ENCODE measurements at regions not wholly inside any gene's neighbourhood (a gene's known extent, or its start where the extent isn't known, plus 50 kb on each side); places are given as distances from the start of the nearest gene placed in this dataset.

DNA sequence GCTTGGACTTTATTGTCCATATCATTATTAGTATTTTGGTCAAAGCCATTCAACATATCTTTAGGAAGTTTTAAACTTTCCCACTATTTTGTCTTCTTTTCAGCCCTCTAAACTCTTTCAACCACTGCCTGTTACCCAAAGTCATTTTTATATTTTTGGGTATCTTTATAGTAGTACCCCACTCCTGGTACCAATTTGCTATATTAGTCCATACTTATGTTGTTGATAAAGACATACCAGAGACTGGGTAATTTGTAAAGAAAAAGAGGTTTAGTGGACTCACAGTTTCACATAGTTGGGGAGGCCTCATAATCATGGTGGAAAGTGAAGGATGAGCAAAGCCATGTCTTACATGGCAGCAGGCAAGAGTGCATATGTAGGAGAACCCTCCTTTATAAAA lies 271.4 kb downstream of the KLHL4 start:
- POLR2A ChIA-PET, result no interaction called here

DNA sequence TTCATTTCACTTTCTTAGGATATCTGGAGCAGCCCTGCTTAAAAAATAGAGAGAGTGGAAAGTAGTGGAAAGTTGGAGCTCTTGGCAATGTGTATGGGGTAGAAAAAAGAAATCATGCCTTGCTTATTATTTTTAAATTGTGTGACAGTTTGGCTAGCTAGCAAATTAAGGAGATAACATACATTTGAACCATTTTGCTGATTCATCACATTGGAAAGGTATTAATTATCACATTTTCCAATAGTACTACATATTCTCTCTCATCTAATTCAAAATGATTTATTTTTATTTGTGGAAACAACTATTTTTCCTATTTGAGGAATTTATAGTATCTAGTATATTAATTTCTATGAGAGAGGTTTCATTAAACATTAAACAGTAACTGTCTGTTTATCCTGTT lies 280.4 kb downstream of the KLHL4 start:
- Histone ChIP-seq H3K4me1 (ENCODE audit: control insufficient read depth in 1 of 2, insufficient read depth in 2 of 2, low read depth in 1 of 2, low read length in 1 of 2) (no peaks in the 10 kb centered on the region), H4K20me1 (ENCODE audit: insufficient read depth) (no peaks in the 10 kb centered on the region), H3K4me3 (ENCODE audit: low read depth in 2 of 2, low read length in 1 of 2) (no peak overlapping the region), H3K36me3 (replicated peaks in 1 of 2; ENCODE audit: control insufficient read depth in 1 of 2, insufficient read depth in 2 of 2, low read length in 1 of 2) (no peaks in the 10 kb centered on the region), H3K9me3 (no peaks in the 10 kb centered on the region), H3K4me2 (no peak overlapping the region), H3K9ac (no peak overlapping the region), H3K27me3 (ENCODE audit: insufficient read depth) (no peaks in the 10 kb centered on the region), H3F3A (replicated peaks; ENCODE audit: insufficient read depth) (no peaks in the 10 kb centered on the region), H3K9me2 (no peaks in the 10 kb centered on the region), H2AFZ (ENCODE audit: low read depth) (no peak overlapping the region), H3K27ac (ENCODE audit: low read depth in 2 of 2, low read length in 1 of 2) (no peak overlapping the region), H3K79me2 (ENCODE audit: insufficient read depth) (no peaks in the 10 kb centered on the region)
- ChIA-PET POLR2A (no interaction called here), CTCF (no interaction called here)
- TF ChIP-seq NRF1 (IDR thresholded peaks at IDR 0.05; ENCODE audit: low read depth, low read length), result no peak
- no peak for TF ChIP-seq ELF1 (IDR thresholded peaks at IDR 0.05)
- TF ChIP-seq CHD2 (IDR thresholded peaks at IDR 0.05; ENCODE audit: low read length, partially characterized antibody), result no peak
- no peak for TF ChIP-seq RCOR1 (IDR thresholded peaks at IDR 0.05; ENCODE audit: low read length)
- TF ChIP-seq RXRA (IDR thresholded peaks at IDR 0.05; ENCODE audit: borderline replicate concordance, low read depth), result no peak
- no peak for TF ChIP-seq EP300 (IDR thresholded peaks at IDR 0.05; ENCODE audit: borderline replicate concordance in 1 of 2, low read depth in 1 of 2, low read length in 1 of 2)
- TF ChIP-seq, protein P1, sequence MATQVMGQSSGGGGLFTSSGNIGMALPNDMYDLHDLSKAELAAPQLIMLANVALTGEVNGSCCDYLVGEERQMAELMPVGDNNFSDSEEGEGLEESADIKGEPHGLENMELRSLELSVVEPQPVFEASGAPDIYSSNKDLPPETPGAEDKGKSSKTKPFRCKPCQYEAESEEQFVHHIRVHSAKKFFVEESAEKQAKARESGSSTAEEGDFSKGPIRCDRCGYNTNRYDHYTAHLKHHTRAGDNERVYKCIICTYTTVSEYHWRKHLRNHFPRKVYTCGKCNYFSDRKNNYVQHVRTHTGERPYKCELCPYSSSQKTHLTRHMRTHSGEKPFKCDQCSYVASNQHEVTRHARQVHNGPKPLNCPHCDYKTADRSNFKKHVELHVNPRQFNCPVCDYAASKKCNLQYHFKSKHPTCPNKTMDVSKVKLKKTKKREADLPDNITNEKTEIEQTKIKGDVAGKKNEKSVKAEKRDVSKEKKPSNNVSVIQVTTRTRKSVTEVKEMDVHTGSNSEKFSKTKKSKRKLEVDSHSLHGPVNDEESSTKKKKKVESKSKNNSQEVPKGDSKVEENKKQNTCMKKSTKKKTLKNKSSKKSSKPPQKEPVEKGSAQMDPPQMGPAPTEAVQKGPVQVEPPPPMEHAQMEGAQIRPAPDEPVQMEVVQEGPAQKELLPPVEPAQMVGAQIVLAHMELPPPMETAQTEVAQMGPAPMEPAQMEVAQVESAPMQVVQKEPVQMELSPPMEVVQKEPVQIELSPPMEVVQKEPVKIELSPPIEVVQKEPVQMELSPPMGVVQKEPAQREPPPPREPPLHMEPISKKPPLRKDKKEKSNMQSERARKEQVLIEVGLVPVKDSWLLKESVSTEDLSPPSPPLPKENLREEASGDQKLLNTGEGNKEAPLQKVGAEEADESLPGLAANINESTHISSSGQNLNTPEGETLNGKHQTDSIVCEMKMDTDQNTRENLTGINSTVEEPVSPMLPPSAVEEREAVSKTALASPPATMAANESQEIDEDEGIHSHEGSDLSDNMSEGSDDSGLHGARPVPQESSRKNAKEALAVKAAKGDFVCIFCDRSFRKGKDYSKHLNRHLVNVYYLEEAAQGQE (IDR thresholded peaks at IDR 0.05; ENCODE audit: low read depth, low read length), result no peak
- TF ChIP-seq GATA2 (CRISPR knock-in tag; IDR thresholded peaks at IDR 0.05), result no peak
- no peak for TF ChIP-seq MEF2A (IDR thresholded peaks at IDR 0.05; ENCODE audit: borderline replicate concordance, low read depth)
- TF ChIP-seq SIN3A (IDR thresholded peaks at IDR 0.05; ENCODE audit: borderline replicate concordance, low read depth, low read length), result no peak
- TF ChIP-seq, protein P2, sequence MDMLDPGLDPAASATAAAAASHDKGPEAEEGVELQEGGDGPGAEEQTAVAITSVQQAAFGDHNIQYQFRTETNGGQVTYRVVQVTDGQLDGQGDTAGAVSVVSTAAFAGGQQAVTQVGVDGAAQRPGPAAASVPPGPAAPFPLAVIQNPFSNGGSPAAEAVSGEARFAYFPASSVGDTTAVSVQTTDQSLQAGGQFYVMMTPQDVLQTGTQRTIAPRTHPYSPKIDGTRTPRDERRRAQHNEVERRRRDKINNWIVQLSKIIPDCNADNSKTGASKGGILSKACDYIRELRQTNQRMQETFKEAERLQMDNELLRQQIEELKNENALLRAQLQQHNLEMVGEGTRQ (IDR thresholded peaks at IDR 0.05; ENCODE audit: borderline replicate concordance, low read depth, low read length), result no peak
- TF ChIP-seq, protein P3, sequence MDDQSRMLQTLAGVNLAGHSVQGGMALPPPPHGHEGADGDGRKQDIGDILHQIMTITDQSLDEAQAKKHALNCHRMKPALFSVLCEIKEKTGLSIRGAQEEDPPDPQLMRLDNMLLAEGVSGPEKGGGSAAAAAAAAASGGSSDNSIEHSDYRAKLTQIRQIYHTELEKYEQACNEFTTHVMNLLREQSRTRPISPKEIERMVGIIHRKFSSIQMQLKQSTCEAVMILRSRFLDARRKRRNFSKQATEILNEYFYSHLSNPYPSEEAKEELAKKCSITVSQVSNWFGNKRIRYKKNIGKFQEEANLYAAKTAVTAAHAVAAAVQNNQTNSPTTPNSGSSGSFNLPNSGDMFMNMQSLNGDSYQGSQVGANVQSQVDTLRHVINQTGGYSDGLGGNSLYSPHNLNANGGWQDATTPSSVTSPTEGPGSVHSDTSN (IDR thresholded peaks at IDR 0.05), result no peak
- TF ChIP-seq RFX5 (IDR thresholded peaks at IDR 0.05; ENCODE audit: low read length), result no peak
- TF ChIP-seq YY1 (IDR thresholded peaks at IDR 0.05; ENCODE audit: low read depth), result no peak
- TF ChIP-seq, protein P4, sequence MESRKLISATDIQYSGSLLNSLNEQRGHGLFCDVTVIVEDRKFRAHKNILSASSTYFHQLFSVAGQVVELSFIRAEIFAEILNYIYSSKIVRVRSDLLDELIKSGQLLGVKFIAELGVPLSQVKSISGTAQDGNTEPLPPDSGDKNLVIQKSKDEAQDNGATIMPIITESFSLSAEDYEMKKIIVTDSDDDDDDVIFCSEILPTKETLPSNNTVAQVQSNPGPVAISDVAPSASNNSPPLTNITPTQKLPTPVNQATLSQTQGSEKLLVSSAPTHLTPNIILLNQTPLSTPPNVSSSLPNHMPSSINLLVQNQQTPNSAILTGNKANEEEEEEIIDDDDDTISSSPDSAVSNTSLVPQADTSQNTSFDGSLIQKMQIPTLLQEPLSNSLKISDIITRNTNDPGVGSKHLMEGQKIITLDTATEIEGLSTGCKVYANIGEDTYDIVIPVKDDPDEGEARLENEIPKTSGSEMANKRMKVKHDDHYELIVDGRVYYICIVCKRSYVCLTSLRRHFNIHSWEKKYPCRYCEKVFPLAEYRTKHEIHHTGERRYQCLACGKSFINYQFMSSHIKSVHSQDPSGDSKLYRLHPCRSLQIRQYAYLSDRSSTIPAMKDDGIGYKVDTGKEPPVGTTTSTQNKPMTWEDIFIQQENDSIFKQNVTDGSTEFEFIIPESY (IDR thresholded peaks at IDR 0.05; ENCODE audit: borderline replicate concordance, low read depth), result no peak
- TF ChIP-seq, protein P5, sequence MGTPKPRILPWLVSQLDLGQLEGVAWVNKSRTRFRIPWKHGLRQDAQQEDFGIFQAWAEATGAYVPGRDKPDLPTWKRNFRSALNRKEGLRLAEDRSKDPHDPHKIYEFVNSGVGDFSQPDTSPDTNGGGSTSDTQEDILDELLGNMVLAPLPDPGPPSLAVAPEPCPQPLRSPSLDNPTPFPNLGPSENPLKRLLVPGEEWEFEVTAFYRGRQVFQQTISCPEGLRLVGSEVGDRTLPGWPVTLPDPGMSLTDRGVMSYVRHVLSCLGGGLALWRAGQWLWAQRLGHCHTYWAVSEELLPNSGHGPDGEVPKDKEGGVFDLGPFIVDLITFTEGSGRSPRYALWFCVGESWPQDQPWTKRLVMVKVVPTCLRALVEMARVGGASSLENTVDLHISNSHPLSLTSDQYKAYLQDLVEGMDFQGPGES (IDR thresholded peaks at IDR 0.05; ENCODE audit: low read depth, low read length), result no peak
- no peak for TF ChIP-seq EZH2phosphoT487 (IDR thresholded peaks at IDR 0.05; ENCODE audit: borderline replicate concordance, low read depth)
- no peak for DNase-seq

More for the DNA sequence above, 271.4 kb downstream of the KLHL4 start:
- no peaks in the 10 kb centered on the region for H4K20me1 ChIP-seq (ENCODE audit: insufficient read depth)
- no peak overlapping the region for H3K27ac ChIP-seq (ENCODE audit: low read depth in 2 of 2, low read length in 1 of 2)
- H3K27me3 ChIP-seq (ENCODE audit: insufficient read depth), result no peaks in the 10 kb centered on the region
- TF ChIP-seq RXRA (IDR thresholded peaks at IDR 0.05; ENCODE audit: borderline replicate concordance, low read depth), result no peak
- TF ChIP-seq NFIC (IDR thresholded peaks at IDR 0.05; ENCODE audit: borderline replicate concordance), result no peak
- TF ChIP-seq YY1 (IDR thresholded peaks at IDR 0.05; ENCODE audit: low read depth), result no peak
- H2AFZ ChIP-seq (ENCODE audit: low read depth), result no peak overlapping the region
- DNase-seq, result no peak
- no peaks in the 10 kb centered on the region for H3K9me2 ChIP-seq
- H3K4me2 ChIP-seq, result no peak overlapping the region
- no peak overlapping the region for H3K9ac ChIP-seq
- CTCF ChIA-PET, result no interaction called here
- no peaks in the 10 kb centered on the region for H3K36me3 ChIP-seq (replicated peaks in 1 of 2; ENCODE audit: control insufficient read depth in 1 of 2, insufficient read depth in 2 of 2, low read length in 1 of 2)
- H3K4me1 ChIP-seq (ENCODE audit: control insufficient read depth in 1 of 2, insufficient read depth in 2 of 2, low read depth in 1 of 2, low read length in 1 of 2), result no peaks in the 10 kb centered on the region
- peaks cover 5% of the 10 kb centered on the region; the same call in 1 of the 2 replicates for H3K9me3 ChIP-seq
- H3K79me2 ChIP-seq (ENCODE audit: insufficient read depth), result no peaks in the 10 kb centered on the region
- H3F3A ChIP-seq (replicated peaks; ENCODE audit: insufficient read depth), result no peaks in the 10 kb centered on the region
- H3K4me3 ChIP-seq (ENCODE audit: low read depth in 2 of 2, low read length in 1 of 2), result no peak overlapping the region

Measured in SK-N-SH (cell line).